HUDEP-2 (cell line): ENCODE measurements at regions not wholly inside any gene's neighbourhood (a gene's known extent, or its start where the extent isn't known, plus 50 kb on each side); places are given as distances from the start of the nearest gene placed in this dataset.
"Not testable (repeated sequence)": the region's sequence is repeated elsewhere in the genome, so short reads cannot be mapped to it uniquely, and the experiment has no call there.

Experiments
- DNase-seq, 76 experiments: peaks; one replicate each; lab custom pipeline; 2025; ENCODE audit not compliant: unreplicated experiment in 76 of 76; lab: John Stamatoyannopoulos, UW

DNA sequence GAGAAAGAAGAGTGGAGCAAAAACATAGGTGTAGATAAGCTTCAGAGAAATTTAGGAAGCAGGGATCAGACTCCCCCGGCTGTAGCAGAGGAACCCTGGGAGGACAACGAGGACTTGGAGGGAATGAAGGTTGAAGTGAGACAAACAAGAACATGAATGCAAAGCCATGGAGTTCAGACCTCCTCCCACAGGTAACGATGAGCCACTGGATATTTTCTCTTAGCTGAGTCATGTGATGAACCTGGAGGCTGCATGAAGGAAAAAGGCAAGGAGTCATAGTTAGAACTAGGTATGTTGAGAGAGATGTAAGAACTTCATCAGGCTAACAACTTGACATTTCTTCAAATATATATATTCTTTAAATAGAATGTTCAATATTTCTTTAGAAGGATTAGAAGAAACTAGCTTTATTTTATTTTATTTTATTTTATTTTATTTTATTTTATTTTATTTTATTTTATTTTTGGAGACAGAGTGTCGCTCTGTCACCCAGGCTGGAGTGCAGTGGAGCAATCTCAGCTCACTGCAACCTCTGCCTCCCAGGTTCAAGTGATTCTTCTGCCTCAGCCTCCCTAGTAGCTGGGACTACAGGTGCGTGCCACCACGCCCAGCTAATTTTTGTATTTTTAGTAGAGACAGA is 57.7 kb upstream of the RGS1 start:
- DNase-seq: not testable (repeated sequence)

DNA sequence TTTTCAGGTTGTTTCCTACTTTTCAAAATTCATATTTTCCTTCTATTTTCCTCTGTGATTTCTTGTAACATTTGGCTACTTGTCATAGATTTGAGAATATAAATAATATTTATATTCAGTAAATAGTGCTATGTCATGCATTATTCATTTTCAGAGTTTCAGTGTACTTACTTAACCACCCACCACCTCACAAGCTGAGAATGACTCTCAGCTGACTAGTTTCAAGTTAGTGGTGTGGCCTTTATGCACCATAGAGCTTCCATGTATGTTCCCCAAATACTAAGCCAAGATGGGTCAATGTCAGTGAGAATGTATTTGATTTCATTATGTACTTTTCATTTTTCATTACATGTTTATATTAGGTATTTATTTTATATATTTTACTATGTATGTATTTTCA is 56.9 kb upstream of the RGS1 start:
- DNase-seq: no peak

DNA sequence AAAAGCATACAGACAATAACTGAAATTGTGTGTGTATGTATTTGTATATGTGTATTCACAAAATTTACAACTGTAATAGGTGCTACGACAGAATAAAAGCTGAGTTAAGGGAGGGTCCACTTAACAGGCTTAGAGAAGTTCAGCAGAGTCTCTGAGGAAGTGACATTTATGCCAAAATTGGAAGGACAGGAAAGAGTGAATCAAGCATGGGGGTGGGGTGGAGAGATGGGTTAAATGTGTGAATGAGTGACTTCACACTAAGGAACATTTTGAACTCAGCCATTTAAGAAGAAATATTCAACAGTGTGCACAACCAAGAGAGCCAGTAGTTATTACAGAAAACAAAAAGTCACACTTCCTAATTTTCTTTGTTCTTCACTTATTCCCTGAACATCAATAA is 53.8 kb upstream of the RGS1 start:
- no peak for DNase-seq

DNA sequence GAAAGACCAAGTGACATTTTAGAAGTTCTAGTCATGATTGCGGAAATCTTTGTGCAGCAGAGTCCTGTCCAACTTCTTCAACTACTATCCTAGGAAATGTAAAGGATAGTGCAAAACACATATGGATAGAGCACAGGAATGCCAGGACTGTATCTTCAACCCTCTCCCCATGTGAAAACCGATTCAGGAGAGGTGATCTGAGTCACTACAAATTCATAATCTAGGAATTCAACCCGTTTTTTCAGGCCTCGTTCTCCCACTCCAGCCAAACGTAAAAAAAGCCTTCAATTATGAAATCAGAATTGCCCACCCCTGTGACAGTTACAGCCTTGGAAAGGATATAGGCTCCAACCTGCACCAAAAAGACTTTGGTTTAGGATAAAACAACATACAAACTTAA is 52.9 kb upstream of the RGS1 start:
- DNase-seq: no peak

DNA sequence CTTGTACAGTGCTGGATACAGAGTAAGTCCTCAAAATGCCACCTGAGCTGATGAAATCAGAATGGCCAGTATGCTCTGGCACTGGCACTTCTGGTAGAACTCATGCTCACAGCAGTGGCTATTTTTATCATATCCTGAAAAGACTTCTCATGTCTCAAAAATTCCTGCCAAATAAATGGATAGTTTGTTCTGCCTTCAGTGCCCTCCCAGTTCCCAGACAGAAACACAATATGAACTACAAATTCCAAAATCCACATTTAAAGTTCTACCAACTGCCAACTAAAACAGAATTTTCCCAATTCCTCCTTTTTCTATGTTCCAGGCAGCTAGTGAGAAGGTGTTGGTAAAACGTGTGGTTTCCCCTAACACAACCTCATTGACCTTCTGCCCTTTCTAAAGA is 51.4 kb upstream of the RGS1 start:
- DNase-seq: no peak
